ENCODE measurements at regions not wholly inside any gene's neighbourhood (a gene's known extent, or its start where the extent isn't known, plus 50 kb on each side); places are given as distances from the start of the nearest gene placed in this dataset.

GRCh38 chr4:189207872-189208271 is 732.8 kb upstream of the FRG1 start:
- Histone ChIP-seq H3K9me3 (no peaks in the 10 kb centered on the region), H3K27me3 (replicated peaks in 1 of 7) (no peaks in the 10 kb centered on the region), H3K4me3 (no peak overlapping the region), H3K4me1 (no peaks in the 10 kb centered on the region), H3K27ac (no peak overlapping the region), H3K36me3 (no peaks in the 10 kb centered on the region)
- intact Hi-C loops (cut with DNase I; ENCODE audit: low total_unique reads): no loop called here
- 80 to 89% (median 82%) methylated on average over 5 of the region's 5 CpGs for WGBS, 5 donors
- TF ChIP-seq CTCF (IDR thresholded peaks at IDR 0.05 in 8 of 11, conservative IDR thresholded peaks at IDR 0.05 in 3 of 11): no peak
- no peak for DNase-seq

GRCh38 chr4:189215574-189215973 is 725.1 kb upstream of the FRG1 start:
- TF ChIP-seq POLR2AphosphoS5 (IDR thresholded peaks at IDR 0.05) (no peak), CTCF (IDR thresholded peaks at IDR 0.05 in 8 of 11, conservative IDR thresholded peaks at IDR 0.05 in 3 of 11) (no peak), POLR2A (IDR thresholded peaks at IDR 0.05) (no peak)
- Histone ChIP-seq H3K27me3 (replicated peaks in 1 of 7) (no peaks in the 10 kb centered on the region), H3K4me1 (no peaks in the 10 kb centered on the region), H3K9me3 (no peaks in the 10 kb centered on the region), H3K4me3 (no peak overlapping the region), H3K27ac (no peak overlapping the region), H3K36me3 (no peaks in the 10 kb centered on the region)
- 56 to 74% (median 66%) methylated on average over 3 of the region's 3 CpGs for WGBS, 5 donors
- DNase-seq: no peak
- intact Hi-C loops (cut with DNase I; ENCODE audit: low total_unique reads): no loop called here

- H3K27ac ChIP-seq: no peak overlapping the region
- 71 to 85% (median 76%) methylated on average over 4 of the region's 4 CpGs for WGBS, 5 donors
- TF ChIP-seq CTCF (IDR thresholded peaks at IDR 0.05 in 8 of 11, conservative IDR thresholded peaks at IDR 0.05 in 3 of 11): no peak
- no peak for TF ChIP-seq POLR2A (IDR thresholded peaks at IDR 0.05)
- no peak for TF ChIP-seq POLR2AphosphoS5 (IDR thresholded peaks at IDR 0.05)
- no peaks in the 10 kb centered on the region for H3K4me1 ChIP-seq
- no peaks in the 10 kb centered on the region for H3K36me3 ChIP-seq
- no peaks in the 10 kb centered on the region for H3K27me3 ChIP-seq (replicated peaks in 1 of 7)
- H3K9me3 ChIP-seq: peaks cover 0 to 3% (median 0%) of the 10 kb centered on the region in 8 donors
- no peak overlapping the region for H3K4me3 ChIP-seq
- no peak for DNase-seq
- intact Hi-C loops (cut with DNase I; ENCODE audit: low total_unique reads): no loop called here
Observed at GRCh38 chr4:189221691-189222090, 719.0 kb upstream of the FRG1 start.

- H3K36me3 ChIP-seq: no peaks in the 10 kb centered on the region
- intact Hi-C loops (cut with DNase I; ENCODE audit: low total_unique reads): no loop called here
- no peak overlapping the region for H3K27ac ChIP-seq
- TF ChIP-seq POLR2A (IDR thresholded peaks at IDR 0.05) (no peak), CTCF (IDR thresholded peaks at IDR 0.05 in 8 of 11, conservative IDR thresholded peaks at IDR 0.05 in 3 of 11) (no peak), POLR2AphosphoS5 (IDR thresholded peaks at IDR 0.05) (no peak)
- H3K4me1 ChIP-seq: no peaks in the 10 kb centered on the region
- no peaks in the 10 kb centered on the region for H3K27me3 ChIP-seq (replicated peaks in 1 of 7)
- DNase-seq: no peak
- no peak overlapping the region for H3K4me3 ChIP-seq
- 68 to 89% (median 76%) methylated on average over 1 of the region's 1 CpG for WGBS, 5 donors
- H3K9me3 ChIP-seq: peaks cover 0 to 13% (median 0%) of the 10 kb centered on the region in 8 donors
Observed at GRCh38 chr4:189228726-189229125, 711.9 kb upstream of the FRG1 start.

All from spleen (tissue), 11 donors.